HG02840 (cell line): ENCODE measurements at regions not wholly inside any gene's neighbourhood (a gene's known extent, or its start where the extent isn't known, plus 50 kb on each side); places are given as distances from the start of the nearest gene placed in this dataset.
"Not testable (repeated sequence)": the region's sequence is repeated elsewhere in the genome, so short reads cannot be mapped to it uniquely, and the experiment has no call there.

ENCODE experiments used
- ATAC-seq: cut with Tn5 transposase; IDR thresholded peaks from one replicate; pipeline ENCODE4 v1.9.1; 2021; ENCODE audit warnings: mild to moderate bottlenecking, moderate library complexity, moderate number of reproducible peaks; ENCODE audit not compliant: unreplicated experiment, low FRiP score

- ATAC-seq, result no peak
Observed at GRCh38 chr4:117533501-117533900, 448.1 kb upstream of the TRAM1L1 start.

GRCh38 chr4:117545039-117545438 is 459.7 kb upstream of the TRAM1L1 start:
- ATAC-seq, result no peak

GRCh38 chr4:117549524-117549923 is 464.1 kb upstream of the TRAM1L1 start:
- ATAC-seq, result no peak

- ATAC-seq, result no peak
Observed at GRCh38 chr4:117550085-117550484, 464.7 kb upstream of the TRAM1L1 start.

- ATAC-seq, result no peak
Observed at GRCh38 chr4:117560329-117560728, 474.0 kb upstream of the NDST3 start.

- no peak for ATAC-seq
Observed at GRCh38 chr4:117574085-117574484, 460.2 kb upstream of the NDST3 start.

- no peak for ATAC-seq
Observed at GRCh38 chr4:117575850-117576249, 458.4 kb upstream of the NDST3 start.

- no peak for ATAC-seq
Observed at GRCh38 chr4:117577686-117578311, 456.5 kb upstream of the NDST3 start.

- ATAC-seq, result no peak
Observed at GRCh38 chr4:117588771-117589170, 445.5 kb upstream of the NDST3 start.

GRCh38 chr4:117596917-117597480 is 437.3 kb upstream of the NDST3 start:
- ATAC-seq, result no peak

- ATAC-seq, result not testable (repeated sequence)
Observed at GRCh38 chr4:117599393-117599792, 434.9 kb upstream of the NDST3 start.

GRCh38 chr4:117600936-117601335 is 433.4 kb upstream of the NDST3 start:
- not testable (repeated sequence) for ATAC-seq

GRCh38 chr4:117610706-117611308 is 423.5 kb upstream of the NDST3 start:
- no peak for ATAC-seq

- ATAC-seq, result no peak
Observed at GRCh38 chr4:117621673-117622072, 412.6 kb upstream of the NDST3 start.

- no peak for ATAC-seq
Observed at GRCh38 chr4:117623326-117623725, 411.0 kb upstream of the NDST3 start.

- no peak for ATAC-seq
Observed at GRCh38 chr4:117626664-117627063, 407.6 kb upstream of the NDST3 start.

- no peak for ATAC-seq
Observed at GRCh38 chr4:117634716-117635115, 399.6 kb upstream of the NDST3 start.

GRCh38 chr4:117637347-117637746 is 396.9 kb upstream of the NDST3 start:
- ATAC-seq, result no peak

GRCh38 chr4:117640836-117641235 is 393.4 kb upstream of the NDST3 start:
- no peak for ATAC-seq

GRCh38 chr4:117641519-117641918 is 392.8 kb upstream of the NDST3 start:
- no peak for ATAC-seq

GRCh38 chr4:117654079-117654478 is 380.2 kb upstream of the NDST3 start:
- ATAC-seq, result no peak

- ATAC-seq, result no peak
Observed at GRCh38 chr4:117660668-117661067, 373.6 kb upstream of the NDST3 start.
